CD4-positive, alpha-beta T cell (primary cell): ENCODE measurements at regions not wholly inside any gene's neighbourhood (a gene's known extent, or its start where the extent isn't known, plus 50 kb on each side); places are given as distances from the start of the nearest gene placed in this dataset.

Source experiments
- ATAC-seq: fragments of 200-7000 bp; cut with Tn5 transposase; one replicate; pipeline ENCODE4 v1.10.0; 2022; ENCODE audit warnings: mild to moderate bottlenecking; ENCODE audit not compliant: poor library complexity
- CTCF ChIA-PET: fragments of 350-600 bp; sonication (Branson Sonifier 250); formaldehyde crosslinking; loops from one replicate; lab custom pipeline; 2021; ENCODE audit warnings: antibody characterized with exemption, inconsistent platforms; lab: Charles Lee
- POLR2A ChIA-PET: fragments of 350-600 bp; sonication (Branson Sonifier 250); formaldehyde crosslinking; loops from one replicate; lab custom pipeline; 2021; ENCODE audit warnings: antibody characterized with exemption, inconsistent platforms; lab: Charles Lee
- DNase-seq, 14 experiments: peaks; one replicate each; pipeline ENCODE4 v3.0.0-alpha.2; 2013 to 2020; ENCODE audit warnings: mixed read lengths in 2 of 14
- H3K27ac ChIP-seq, 2 donors: one replicate each; pipeline versions ENCODE4 v1.5.1 to v1.7.0; 2013; ENCODE audit warnings: low read length in 2 of 2, low read depth in 1 of 2, mild to moderate bottlenecking in 1 of 2
- H3K27me3 ChIP-seq, 2 experiments: 1 replicate in 1 of 2; 2 replicates in 1 of 2; pipeline versions ENCODE4 v1.6.1 to v1.7.0; 2013; ENCODE audit warnings: low read length in 2 of 2, control low read depth in 1 of 2, mild to moderate bottlenecking in 1 of 2, moderate library complexity in 1 of 2; ENCODE audit not compliant: insufficient read depth in 2 of 2, control insufficient read depth in 1 of 2
- H3K36me3 ChIP-seq: one replicate; pipeline ENCODE4 v1.6.1; 2013; ENCODE audit warnings: low read length, control low read depth; ENCODE audit not compliant: insufficient read depth
- H3K4me1 ChIP-seq: one replicate; pipeline ENCODE4 v1.6.1; 2013; ENCODE audit warnings: low read length, control low read depth; ENCODE audit not compliant: insufficient read depth
- H3K4me3 ChIP-seq: one replicate; pipeline ENCODE4 v1.5.1; 2013; ENCODE audit warnings: mild to moderate bottlenecking, low read length, moderate library complexity
- H3K9me3 ChIP-seq, 2 experiments: 1 replicate in 1 of 2; 2 replicates in 1 of 2; pipeline versions ENCODE4 v1.6.1 to v1.7.0; 2013; ENCODE audit warnings: low read length in 2 of 2, mild to moderate bottlenecking in 2 of 2, control low read depth in 1 of 2, moderate library complexity in 1 of 2; ENCODE audit not compliant: control insufficient read depth in 1 of 2, insufficient read depth in 1 of 2
- H3K27ac Mint-ChIP-seq: one replicate; pipeline ENCODE4 v1.8.0; 2020; ENCODE audit warnings: mixed read lengths
- H3K27me3 Mint-ChIP-seq: one replicate; pipeline ENCODE4 v1.8.0; 2021; ENCODE audit warnings: mixed read lengths
- H3K36me3 Mint-ChIP-seq: one replicate; pipeline ENCODE4 v1.8.0; 2021; ENCODE audit warnings: low read depth, mixed read lengths
- H3K4me1 Mint-ChIP-seq: one replicate; pipeline ENCODE4 v1.8.0; 2021; ENCODE audit warnings: low read depth, mixed read lengths
- H3K4me3 Mint-ChIP-seq: one replicate; pipeline ENCODE4 v1.8.0; 2020; ENCODE audit warnings: mild to moderate bottlenecking, mixed read lengths
- H3K9me3 Mint-ChIP-seq: one replicate; pipeline ENCODE4 v1.8.0; 2020; ENCODE audit warnings: mixed read lengths
- CTCF ChIP-seq: fragments of 200-600 bp; IDR thresholded peaks from one replicate; pipeline ENCODE4 v1.8.0; 2022; ENCODE audit warnings: antibody characterized with exemption, mild to moderate bottlenecking
- intact Hi-C, 2 experiments: fragments of 100-400 bp; cut with DNase I in 1 of 2; cut with micrococcal nuclease in 1 of 2; formaldehyde crosslinking; loops; one replicate each; pipeline versions ENCODE4 v1.15.1 to v1.9.0; 2023 to 2025; cut with DNase I, micrococcal nuclease

DNA sequence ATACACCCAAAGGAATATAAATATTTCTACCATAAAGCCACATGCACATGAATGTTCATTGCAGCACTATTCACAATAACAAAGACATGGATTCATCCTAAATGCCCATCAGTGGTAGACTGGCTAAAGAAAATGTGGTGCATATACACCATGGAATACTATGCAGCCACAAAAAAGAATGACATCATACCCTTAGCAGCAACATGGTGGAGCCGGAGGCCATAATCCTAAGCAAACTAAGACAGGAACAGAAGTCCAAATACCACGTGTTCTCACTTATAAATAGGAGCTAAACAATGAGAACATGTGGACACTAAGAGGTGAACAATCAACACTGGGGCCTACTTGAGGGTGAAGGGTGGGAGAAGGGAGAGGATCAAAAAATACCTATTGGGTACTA is 198.5 kb downstream of the BMP4 start:
- no peaks in the 10 kb centered on the region for H3K36me3 Mint-ChIP-seq
- H3K4me3 ChIP-seq, result no peak overlapping the region
- no peaks in the 10 kb centered on the region for H3K4me1 ChIP-seq
- H3K27ac ChIP-seq, result no peak overlapping the region
- POLR2A ChIA-PET, result no interaction called here
- TF ChIP-seq CTCF, result no peak
- ATAC-seq, result no peak
- H3K9me3 ChIP-seq, result no peaks in the 10 kb centered on the region
- peaks cover 6% of the 10 kb centered on the region for H3K9me3 Mint-ChIP-seq
- CTCF ChIA-PET, result no interaction called here
- no peaks in the 10 kb centered on the region for H3K36me3 ChIP-seq
- no peaks in the 10 kb centered on the region for H3K4me1 Mint-ChIP-seq
- DNase-seq, result no peak
- H3K27me3 ChIP-seq, result no peaks in the 10 kb centered on the region
- no peak overlapping the region for H3K27ac Mint-ChIP-seq
- H3K4me3 Mint-ChIP-seq, result no peak overlapping the region
- intact Hi-C loops, result no loop called here
- peaks cover 4% of the 10 kb centered on the region for H3K27me3 Mint-ChIP-seq

DNA sequence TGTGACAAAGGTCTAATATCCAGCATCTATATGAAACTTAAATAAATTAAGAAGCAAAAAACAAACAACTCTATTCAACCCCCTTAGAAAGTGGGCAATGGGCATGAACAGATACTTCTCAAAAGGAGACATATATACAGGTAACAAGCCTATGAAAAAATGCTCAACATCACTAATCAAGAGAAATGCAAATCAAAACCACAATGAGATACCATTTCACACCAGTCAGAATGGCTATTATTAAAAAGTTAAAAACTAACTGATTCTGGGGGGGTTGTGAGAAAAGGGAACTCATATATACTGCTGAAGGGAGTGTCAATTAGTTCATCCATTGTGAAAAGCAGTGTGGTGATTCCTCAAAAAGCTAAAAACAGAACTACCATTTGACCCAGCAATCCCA is 198.9 kb downstream of the BMP4 start:
- ChIA-PET CTCF (no interaction called here), POLR2A (no interaction called here)
- Mint-ChIP-seq H3K4me1 (no peaks in the 10 kb centered on the region), H3K27ac (no peak overlapping the region), H3K36me3 (no peaks in the 10 kb centered on the region), H3K27me3 (peaks cover 4% of the 10 kb centered on the region), H3K4me3 (no peak overlapping the region), H3K9me3 (peaks cover 6% of the 10 kb centered on the region)
- TF ChIP-seq CTCF, result no peak
- Histone ChIP-seq H3K9me3 (no peaks in the 10 kb centered on the region), H3K36me3 (no peaks in the 10 kb centered on the region), H3K4me3 (no peak overlapping the region), H3K4me1 (no peaks in the 10 kb centered on the region), H3K27me3 (no peaks in the 10 kb centered on the region), H3K27ac (no peak overlapping the region)
- DNase-seq, result no peak
- ATAC-seq, result no peak
- intact Hi-C loops, result no loop called here

- H3K9me3 ChIP-seq, result peaks cover 0 to 3% of the 10 kb centered on the region in 2 experiments
- H3K27me3 Mint-ChIP-seq, result peaks cover 8% of the 10 kb centered on the region
- CTCF ChIA-PET, result no interaction called here
- TF ChIP-seq CTCF, result no peak
- POLR2A ChIA-PET, result no interaction called here
- no peak overlapping the region for H3K27ac ChIP-seq
- H3K4me1 Mint-ChIP-seq, result no peaks in the 10 kb centered on the region
- H3K4me1 ChIP-seq, result no peaks in the 10 kb centered on the region
- no peak overlapping the region for H3K4me3 ChIP-seq
- H3K9me3 Mint-ChIP-seq, result no peaks in the 10 kb centered on the region
- H3K27ac Mint-ChIP-seq, result no peak overlapping the region
- intact Hi-C loops, result no loop called here
- H3K4me3 Mint-ChIP-seq, result no peak overlapping the region
- H3K36me3 ChIP-seq, result no peaks in the 10 kb centered on the region
- ATAC-seq, result no peak
- H3K27me3 ChIP-seq, result no peaks in the 10 kb centered on the region
- no peak for DNase-seq
- H3K36me3 Mint-ChIP-seq, result no peaks in the 10 kb centered on the region
Measured at GRCh38 chr14:53751650-53752049, 205.0 kb downstream of the BMP4 start.
